ENCODE measurements at regions not wholly inside any gene's neighbourhood (a gene's known extent, or its start where the extent isn't known, plus 50 kb on each side); places are given as distances from the start of the nearest gene placed in this dataset.

GRCh38 chr2:123095219-123095835, 929.8 kb upstream of the CNTNAP5 start:
- Mint-ChIP-seq H3K4me3 (ENCODE audit: unreplicated experiment) (no peak overlapping the region), H3K36me3 (ENCODE audit: insufficient read depth, unreplicated experiment) (no peaks in the 10 kb centered on the region), H3K9me3 (ENCODE audit: unreplicated experiment) (no peaks in the 10 kb centered on the region), H3K27ac (ENCODE audit: unreplicated experiment) (no peak overlapping the region), H3K27me3 (ENCODE audit: insufficient read depth, unreplicated experiment) (no peaks in the 10 kb centered on the region), H3K4me1 (ENCODE audit: low read depth, unreplicated experiment) (no peaks in the 10 kb centered on the region)
- H3K4me1 ChIP-seq: no peaks in the 10 kb centered on the region
- TF ChIP-seq CTCF (IDR thresholded peaks at IDR 0.05; ENCODE audit: insufficient read depth in 1 of 2, low read depth in 1 of 2, low read length in 1 of 2, severe bottlenecking in 1 of 2, unreplicated experiment in 1 of 2): no peak
- intact Hi-C loops (cut with micrococcal nuclease; ENCODE audit: unreplicated experiment): no loop called here
- H3K9me3 ChIP-seq: no peaks in the 10 kb centered on the region
- no peak overlapping the region for H3K4me3 ChIP-seq (ENCODE audit: low read depth, low read length)
- H3K27me3 ChIP-seq (replicated peaks; ENCODE audit: control insufficient read depth, insufficient read depth, low read length): no peaks in the 10 kb centered on the region
- ChIA-PET POLR2A (no interaction called here), CTCF (no interaction called here)
- no peak for DNase-seq
- no TSS peak for BruUV-seq (replicated peaks)
- no peaks in the 10 kb centered on the region for H3K36me3 ChIP-seq (ENCODE audit: control insufficient read depth, insufficient read depth, low read length)

- no peaks in the 10 kb centered on the region for H3K4me1 ChIP-seq
- no TSS peak for BruUV-seq (replicated peaks)
- CTCF ChIA-PET: no interaction called here
- no peaks in the 10 kb centered on the region for H3K9me3 ChIP-seq
- POLR2A ChIA-PET: no interaction called here
- Mint-ChIP-seq H3K27ac (ENCODE audit: unreplicated experiment) (no peak overlapping the region), H3K36me3 (ENCODE audit: insufficient read depth, unreplicated experiment) (no peaks in the 10 kb centered on the region), H3K4me3 (ENCODE audit: unreplicated experiment) (no peak overlapping the region), H3K4me1 (ENCODE audit: low read depth, unreplicated experiment) (no peaks in the 10 kb centered on the region), H3K9me3 (ENCODE audit: unreplicated experiment) (no peaks in the 10 kb centered on the region), H3K27me3 (ENCODE audit: insufficient read depth, unreplicated experiment) (no peaks in the 10 kb centered on the region)
- DNase-seq: no peak
- no peaks in the 10 kb centered on the region for H3K36me3 ChIP-seq (ENCODE audit: control insufficient read depth, insufficient read depth, low read length)
- no peak for TF ChIP-seq CTCF (IDR thresholded peaks at IDR 0.05; ENCODE audit: insufficient read depth in 1 of 2, low read depth in 1 of 2, low read length in 1 of 2, severe bottlenecking in 1 of 2, unreplicated experiment in 1 of 2)
- H3K4me3 ChIP-seq (ENCODE audit: low read depth, low read length): no peak overlapping the region
- no peaks in the 10 kb centered on the region for H3K27me3 ChIP-seq (replicated peaks; ENCODE audit: control insufficient read depth, insufficient read depth, low read length)
- intact Hi-C loops (cut with micrococcal nuclease; ENCODE audit: unreplicated experiment): no loop called here
These were observed 926.5 kb upstream of the CNTNAP5 start for GRCh38 chr2:123098619-123099018.

GRCh38 chr2:123101434-123101833, 923.7 kb upstream of the CNTNAP5 start:
- no peak for DNase-seq
- BruUV-seq (replicated peaks): no TSS peak
- Mint-ChIP-seq H3K36me3 (ENCODE audit: insufficient read depth, unreplicated experiment) (no peaks in the 10 kb centered on the region), H3K9me3 (ENCODE audit: unreplicated experiment) (no peaks in the 10 kb centered on the region), H3K27me3 (ENCODE audit: insufficient read depth, unreplicated experiment) (no peaks in the 10 kb centered on the region), H3K4me1 (ENCODE audit: low read depth, unreplicated experiment) (no peaks in the 10 kb centered on the region), H3K4me3 (ENCODE audit: unreplicated experiment) (no peak overlapping the region), H3K27ac (ENCODE audit: unreplicated experiment) (no peak overlapping the region)
- H3K9me3 ChIP-seq: no peaks in the 10 kb centered on the region
- H3K36me3 ChIP-seq (ENCODE audit: control insufficient read depth, insufficient read depth, low read length): no peaks in the 10 kb centered on the region
- no peak for TF ChIP-seq CTCF (IDR thresholded peaks at IDR 0.05; ENCODE audit: insufficient read depth in 1 of 2, low read depth in 1 of 2, low read length in 1 of 2, severe bottlenecking in 1 of 2, unreplicated experiment in 1 of 2)
- no peaks in the 10 kb centered on the region for H3K27me3 ChIP-seq (replicated peaks; ENCODE audit: control insufficient read depth, insufficient read depth, low read length)
- ChIA-PET POLR2A (no interaction called here), CTCF (no interaction called here)
- H3K4me3 ChIP-seq (ENCODE audit: low read depth, low read length): no peak overlapping the region
- intact Hi-C loops (cut with micrococcal nuclease; ENCODE audit: unreplicated experiment): no loop called here
- H3K4me1 ChIP-seq: no peaks in the 10 kb centered on the region
